ENCODE measurements at regions not wholly inside any gene's neighbourhood (a gene's known extent, or its start where the extent isn't known, plus 50 kb on each side); places are given as distances from the start of the nearest gene placed in this dataset.

DNA sequence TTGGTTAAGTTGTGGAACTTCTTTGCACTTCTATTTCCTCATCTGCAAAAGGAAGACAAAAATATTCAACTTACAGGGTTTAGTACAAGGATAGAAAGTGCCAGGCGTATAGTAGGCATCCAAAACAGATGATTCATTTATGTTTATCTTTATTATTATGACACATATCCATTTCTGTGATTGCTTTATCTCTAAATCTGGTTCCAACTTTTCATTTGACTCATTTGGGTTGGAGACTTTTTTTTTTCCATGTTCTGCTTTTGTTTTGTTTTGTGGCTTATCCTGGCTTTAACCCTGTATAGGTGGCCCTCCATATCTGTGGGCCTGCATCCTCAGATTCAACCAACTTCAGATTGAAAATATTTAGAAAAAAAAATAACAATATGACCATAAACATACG lies 186.7 kb upstream of the SLC24A2 start:
- TF ChIP-seq, protein P1, sequence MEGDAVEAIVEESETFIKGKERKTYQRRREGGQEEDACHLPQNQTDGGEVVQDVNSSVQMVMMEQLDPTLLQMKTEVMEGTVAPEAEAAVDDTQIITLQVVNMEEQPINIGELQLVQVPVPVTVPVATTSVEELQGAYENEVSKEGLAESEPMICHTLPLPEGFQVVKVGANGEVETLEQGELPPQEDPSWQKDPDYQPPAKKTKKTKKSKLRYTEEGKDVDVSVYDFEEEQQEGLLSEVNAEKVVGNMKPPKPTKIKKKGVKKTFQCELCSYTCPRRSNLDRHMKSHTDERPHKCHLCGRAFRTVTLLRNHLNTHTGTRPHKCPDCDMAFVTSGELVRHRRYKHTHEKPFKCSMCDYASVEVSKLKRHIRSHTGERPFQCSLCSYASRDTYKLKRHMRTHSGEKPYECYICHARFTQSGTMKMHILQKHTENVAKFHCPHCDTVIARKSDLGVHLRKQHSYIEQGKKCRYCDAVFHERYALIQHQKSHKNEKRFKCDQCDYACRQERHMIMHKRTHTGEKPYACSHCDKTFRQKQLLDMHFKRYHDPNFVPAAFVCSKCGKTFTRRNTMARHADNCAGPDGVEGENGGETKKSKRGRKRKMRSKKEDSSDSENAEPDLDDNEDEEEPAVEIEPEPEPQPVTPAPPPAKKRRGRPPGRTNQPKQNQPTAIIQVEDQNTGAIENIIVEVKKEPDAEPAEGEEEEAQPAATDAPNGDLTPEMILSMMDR (IDR thresholded peaks at IDR 0.05; ENCODE audit: extremely low read depth in 1 of 2, insufficient read depth in 1 of 2, low read depth in 1 of 2, low read length in 2 of 2): no peak
- peak; percentile 42 for TF ChIP-seq JUN (IDR thresholded peaks at IDR 0.05; ENCODE audit: borderline replicate concordance, insufficient read depth, insufficient read length, low read depth)
- TF ChIP-seq MYC (IDR thresholded peaks at IDR 0.05; ENCODE audit: low read depth, low read length): no peak
- TF ChIP-seq, protein P2, sequence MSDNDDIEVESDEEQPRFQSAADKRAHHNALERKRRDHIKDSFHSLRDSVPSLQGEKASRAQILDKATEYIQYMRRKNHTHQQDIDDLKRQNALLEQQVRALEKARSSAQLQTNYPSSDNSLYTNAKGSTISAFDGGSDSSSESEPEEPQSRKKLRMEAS (IDR thresholded peaks at IDR 0.05; ENCODE audit: insufficient read depth, insufficient read length): no peak

All from endothelial cell of umbilical vein (primary cell).